ENCODE measurements at regions not wholly inside any gene's neighbourhood (a gene's known extent, or its start where the extent isn't known, plus 50 kb on each side); places are given as distances from the start of the nearest gene placed in this dataset.

DNA sequence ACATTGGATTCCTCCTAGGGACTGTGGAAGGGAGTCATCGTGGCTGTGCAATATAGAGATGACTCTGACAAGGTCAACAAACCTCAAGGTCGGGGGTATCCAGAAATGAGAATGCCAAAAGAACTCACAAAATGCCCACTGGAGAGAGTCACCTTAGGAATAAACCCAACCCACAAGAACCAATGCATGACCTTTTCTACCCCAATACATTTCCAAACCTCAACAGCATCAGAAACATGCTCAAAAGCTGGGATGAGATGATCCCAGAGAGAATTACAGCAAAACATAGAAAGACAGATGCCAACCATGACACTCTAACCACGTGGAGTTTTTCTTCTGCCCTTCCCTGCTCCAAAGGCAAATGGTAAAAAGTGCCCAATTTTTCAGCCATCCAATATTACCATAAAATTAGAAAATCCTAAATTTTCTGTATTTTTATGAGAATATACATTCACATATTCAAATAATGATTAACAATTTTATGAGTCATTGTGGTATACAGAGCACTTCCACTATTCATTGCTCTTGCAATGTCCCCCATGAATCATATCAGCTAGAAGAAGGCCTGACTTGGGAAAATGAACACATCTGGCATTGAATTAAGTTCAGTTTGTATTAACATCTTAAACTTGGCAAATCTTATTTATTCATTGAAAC, 88.2 kb upstream of the PALMD start:
- Histone ChIP-seq H3K4me2 (ENCODE audit: low read depth, low read length, poor library complexity, severe bottlenecking) (no peak overlapping the region), H3K9ac (ENCODE audit: low read depth, low read length, poor library complexity, severe bottlenecking) (no peak overlapping the region), H3K27me3 (ENCODE audit: insufficient read depth, low read length, poor library complexity, severe bottlenecking) (no peaks in the 10 kb centered on the region), H3K79me2 (ENCODE audit: insufficient read depth, low read length) (no peaks in the 10 kb centered on the region), H3K9me2 (replicated peaks; ENCODE audit: low read depth, low read length) (no peaks in the 10 kb centered on the region), H3K9me3 (ENCODE audit: insufficient read depth, low read depth, low read length) (no peaks in the 10 kb centered on the region; the same call in 1 of the 2 replicates), H3F3A (ENCODE audit: low read depth) (no peaks in the 10 kb centered on the region), H3K4me3 (ENCODE audit: low read length, poor library complexity, severe bottlenecking) (no peak overlapping the region), H4K20me1 (ENCODE audit: insufficient read depth, low read length, poor library complexity, severe bottlenecking) (no peaks in the 10 kb centered on the region), H2AFZ (ENCODE audit: low read length) (no peak overlapping the region), H3K36me3 (ENCODE audit: insufficient read depth, low read length) (no peaks in the 10 kb centered on the region), H3K4me1 (ENCODE audit: insufficient read depth, low read length, poor library complexity, severe bottlenecking) (no peaks in the 10 kb centered on the region)
- no peak for TF ChIP-seq CTCF (conservative IDR thresholded peaks at IDR 0.05; ENCODE audit: low read length)
- no peak for TF ChIP-seq EZH2phosphoT487 (IDR thresholded peaks at IDR 0.05; ENCODE audit: borderline replicate concordance)

GRCh38 chr1:99559166-99559565, 86.7 kb upstream of the PALMD start:
- Histone ChIP-seq H3K4me1 (ENCODE audit: insufficient read depth, low read length, poor library complexity, severe bottlenecking) (no peaks in the 10 kb centered on the region), H3K9me2 (replicated peaks; ENCODE audit: low read depth, low read length) (no peaks in the 10 kb centered on the region), H3K9me3 (ENCODE audit: insufficient read depth, low read depth, low read length) (no peaks in the 10 kb centered on the region; the same call in 1 of the 2 replicates), H3F3A (ENCODE audit: low read depth) (no peaks in the 10 kb centered on the region), H3K27me3 (ENCODE audit: insufficient read depth, low read length, poor library complexity, severe bottlenecking) (no peaks in the 10 kb centered on the region), H2AFZ (ENCODE audit: low read length) (no peak overlapping the region), H3K4me2 (ENCODE audit: low read depth, low read length, poor library complexity, severe bottlenecking) (no peak overlapping the region), H4K20me1 (ENCODE audit: insufficient read depth, low read length, poor library complexity, severe bottlenecking) (no peaks in the 10 kb centered on the region), H3K9ac (ENCODE audit: low read depth, low read length, poor library complexity, severe bottlenecking) (no peak overlapping the region), H3K4me3 (ENCODE audit: low read length, poor library complexity, severe bottlenecking) (no peak overlapping the region), H3K79me2 (ENCODE audit: insufficient read depth, low read length) (no peaks in the 10 kb centered on the region), H3K36me3 (ENCODE audit: insufficient read depth, low read length) (no peaks in the 10 kb centered on the region)
- TF ChIP-seq EZH2phosphoT487 (IDR thresholded peaks at IDR 0.05; ENCODE audit: borderline replicate concordance) = no peak
- TF ChIP-seq CTCF (conservative IDR thresholded peaks at IDR 0.05; ENCODE audit: low read length) = no peak

GRCh38 chr1:99560207-99561040, 85.5 kb upstream of the PALMD start:
- H3F3A ChIP-seq (ENCODE audit: low read depth) = no peaks in the 10 kb centered on the region
- H3K9me2 ChIP-seq (replicated peaks; ENCODE audit: low read depth, low read length) = no peaks in the 10 kb centered on the region
- no peaks in the 10 kb centered on the region for H4K20me1 ChIP-seq (ENCODE audit: insufficient read depth, low read length, poor library complexity, severe bottlenecking)
- H3K9ac ChIP-seq (ENCODE audit: low read depth, low read length, poor library complexity, severe bottlenecking) = no peak overlapping the region
- no peaks in the 10 kb centered on the region for H3K79me2 ChIP-seq (ENCODE audit: insufficient read depth, low read length)
- H3K9me3 ChIP-seq (ENCODE audit: insufficient read depth, low read depth, low read length) = no peaks in the 10 kb centered on the region; the same call in 1 of the 2 replicates
- no peak for TF ChIP-seq EZH2phosphoT487 (IDR thresholded peaks at IDR 0.05; ENCODE audit: borderline replicate concordance)
- no peak for TF ChIP-seq CTCF (conservative IDR thresholded peaks at IDR 0.05; ENCODE audit: low read length)
- no peak overlapping the region for H3K4me2 ChIP-seq (ENCODE audit: low read depth, low read length, poor library complexity, severe bottlenecking)
- H2AFZ ChIP-seq (ENCODE audit: low read length) = no peak overlapping the region
- H3K27me3 ChIP-seq (ENCODE audit: insufficient read depth, low read length, poor library complexity, severe bottlenecking) = no peaks in the 10 kb centered on the region
- no peak overlapping the region for H3K4me3 ChIP-seq (ENCODE audit: low read length, poor library complexity, severe bottlenecking)
- H3K4me1 ChIP-seq (ENCODE audit: insufficient read depth, low read length, poor library complexity, severe bottlenecking) = no peaks in the 10 kb centered on the region
- H3K36me3 ChIP-seq (ENCODE audit: insufficient read depth, low read length) = no peaks in the 10 kb centered on the region
